ENCODE measurements at regions not wholly inside any gene's neighbourhood (a gene's known extent, or its start where the extent isn't known, plus 50 kb on each side); places are given as distances from the start of the nearest gene placed in this dataset.

GRCh38 chr17:34203018-34203638, 52.0 kb upstream of the CCL2 start:
- no peak for DNase-seq

- no peak for DNase-seq
Measured at GRCh38 chr17:34204402-34204801, 50.7 kb upstream of the CCL2 start.

Measured in stimulated activated CD4-positive, alpha-beta T cell treated with anti-CD3 and anti-CD28 coated beads, Interleukin-2, amount 100 ng/mL, for 48 hours (primary cell).